Suprapubic skin (tissue), 4 donors: ENCODE measurements at regions not wholly inside any gene's neighbourhood (a gene's known extent, or its start where the extent isn't known, plus 50 kb on each side); places are given as distances from the start of the nearest gene placed in this dataset.

ENCODE experiments used
- DNase-seq, 2 donors: peaks; one replicate each; pipeline ENCODE4 v3.0.0-alpha.2; 2019; ENCODE audit warnings: low spot score in 2 of 2
- H3K27ac ChIP-seq: fragments of 200-600 bp; sonication (generic); one replicate; pipeline ENCODE4 v1.5.1; 2019
- H3K27me3 ChIP-seq: fragments of 200-600 bp; sonication (generic); one replicate; pipeline ENCODE4 v1.5.1; 2019
- H3K36me3 ChIP-seq: fragments of 200-600 bp; sonication (generic); one replicate; pipeline ENCODE4 v1.5.1; 2019
- H3K4me1 ChIP-seq: fragments of 200-600 bp; sonication (generic); one replicate; pipeline ENCODE4 v1.5.1; 2019
- H3K4me3 ChIP-seq: fragments of 200-600 bp; sonication (generic); one replicate; pipeline ENCODE4 v1.5.1; 2019; ENCODE audit warnings: mild to moderate bottlenecking
- H3K9me3 ChIP-seq: fragments of 200-600 bp; sonication (generic); one replicate; pipeline ENCODE4 v1.5.1; 2019
- EP300 ChIP-seq: sonication (generic); formaldehyde crosslinking; IDR thresholded peaks from one replicate; pipeline ENCODE4 v1.6.1; 2017; ENCODE audit warnings: antibody characterized with exemption
- POLR2A ChIP-seq, 2 donors: fragments of 450-650 bp; IDR thresholded peaks; one replicate each; pipeline ENCODE4 v1.6.1; 2017; ENCODE audit warnings: antibody characterized with exemption in 2 of 2, mild to moderate bottlenecking in 2 of 2, moderate library complexity in 2 of 2
- POLR2AphosphoS5 ChIP-seq, 3 donors: sonication (generic); formaldehyde crosslinking; IDR thresholded peaks; one replicate each; pipeline ENCODE4 v1.6.1; 2017; ENCODE audit warnings: antibody characterized with exemption in 3 of 3
- whole genome bisulfite sequencing: methylation state at CpG from one replicate; pipeline ENCODE4 v1.1.5; 2018; 5-methylcytosine and 5-hydroxymethylcytosine counted together
- TF ChIP-seq, protein P1 (sequence below), 2 donors: fragments of 200-600 bp in 1 of 2; fragments of 450-650 bp in 1 of 2; sonication (generic) in 1 of 2; IDR thresholded peaks; one replicate each; pipeline ENCODE4 v1.5.1; 2016 to 2019; ENCODE audit warnings: antibody characterized with exemption in 2 of 2, mild to moderate bottlenecking in 1 of 2, moderate library complexity in 1 of 2

DNA sequence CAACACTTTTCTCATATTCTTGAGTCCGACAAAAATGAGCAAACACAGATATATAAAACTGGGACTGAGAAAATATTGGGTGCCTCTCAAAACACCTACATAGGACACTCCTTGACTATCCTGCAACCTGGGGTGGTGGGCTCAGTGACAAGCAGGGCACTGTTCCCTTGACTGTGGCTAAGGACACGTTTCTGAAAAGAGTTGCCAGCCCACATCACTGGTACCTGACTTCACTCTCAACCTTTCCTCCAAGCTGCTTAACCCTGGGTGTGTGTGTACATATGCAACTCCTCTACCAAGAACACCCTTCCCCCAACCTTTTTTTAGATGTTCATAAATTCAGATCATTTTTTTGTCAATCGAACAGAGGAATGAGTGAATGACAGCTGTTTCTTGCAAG is 148.7 kb downstream of the ACTL7B start:
- no peak overlapping the region for H3K4me3 ChIP-seq
- peaks cover 36% of the 10 kb centered on the region for H3K4me1 ChIP-seq
- DNase-seq, result no peak
- WGBS, result 78% methylated on average over 3 of the region's 3 CpGs
- no peak overlapping the region for H3K27ac ChIP-seq
- no peaks in the 10 kb centered on the region for H3K27me3 ChIP-seq
- TF ChIP-seq, protein P1, sequence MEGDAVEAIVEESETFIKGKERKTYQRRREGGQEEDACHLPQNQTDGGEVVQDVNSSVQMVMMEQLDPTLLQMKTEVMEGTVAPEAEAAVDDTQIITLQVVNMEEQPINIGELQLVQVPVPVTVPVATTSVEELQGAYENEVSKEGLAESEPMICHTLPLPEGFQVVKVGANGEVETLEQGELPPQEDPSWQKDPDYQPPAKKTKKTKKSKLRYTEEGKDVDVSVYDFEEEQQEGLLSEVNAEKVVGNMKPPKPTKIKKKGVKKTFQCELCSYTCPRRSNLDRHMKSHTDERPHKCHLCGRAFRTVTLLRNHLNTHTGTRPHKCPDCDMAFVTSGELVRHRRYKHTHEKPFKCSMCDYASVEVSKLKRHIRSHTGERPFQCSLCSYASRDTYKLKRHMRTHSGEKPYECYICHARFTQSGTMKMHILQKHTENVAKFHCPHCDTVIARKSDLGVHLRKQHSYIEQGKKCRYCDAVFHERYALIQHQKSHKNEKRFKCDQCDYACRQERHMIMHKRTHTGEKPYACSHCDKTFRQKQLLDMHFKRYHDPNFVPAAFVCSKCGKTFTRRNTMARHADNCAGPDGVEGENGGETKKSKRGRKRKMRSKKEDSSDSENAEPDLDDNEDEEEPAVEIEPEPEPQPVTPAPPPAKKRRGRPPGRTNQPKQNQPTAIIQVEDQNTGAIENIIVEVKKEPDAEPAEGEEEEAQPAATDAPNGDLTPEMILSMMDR (IDR thresholded peaks at IDR 0.05), result no peak
- TF ChIP-seq POLR2AphosphoS5 (IDR thresholded peaks at IDR 0.05), result no peak
- TF ChIP-seq EP300, result no peak
- H3K36me3 ChIP-seq, result no peaks in the 10 kb centered on the region
- H3K9me3 ChIP-seq, result no peaks in the 10 kb centered on the region

DNA sequence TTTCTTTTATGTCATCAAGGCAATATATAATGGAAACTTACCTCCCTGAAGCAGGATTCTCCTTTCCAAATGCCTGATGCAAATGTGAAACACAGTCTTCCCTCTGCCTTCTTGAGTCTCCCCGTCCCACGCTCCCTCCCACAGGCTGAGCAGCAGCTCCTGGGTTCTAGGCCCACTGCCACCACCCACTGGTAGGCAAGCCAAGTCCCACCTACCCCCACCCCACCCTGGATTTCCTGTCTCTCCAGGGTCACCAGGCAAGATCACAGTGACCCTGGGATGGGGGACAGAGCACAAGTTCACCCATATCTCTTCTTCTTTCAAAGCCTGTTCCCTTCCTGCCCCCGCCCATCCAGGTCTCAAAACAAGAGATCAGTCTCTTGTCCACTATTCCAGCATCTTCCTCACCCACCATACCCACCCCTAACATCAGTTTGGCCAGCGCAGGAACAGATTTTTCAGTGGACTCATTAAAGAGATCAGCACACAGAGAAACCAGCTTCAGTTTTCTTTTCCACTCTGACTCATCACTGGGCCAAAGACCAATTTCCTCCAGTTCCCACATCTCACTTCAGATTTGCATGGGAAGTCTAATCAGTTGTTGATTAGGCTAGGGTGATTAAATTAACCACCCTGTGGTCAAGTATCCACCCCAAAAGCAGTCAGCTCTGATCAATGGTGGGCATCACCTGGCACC is 151.5 kb downstream of the ACTL7B start:
- Histone ChIP-seq H3K9me3 (no peaks in the 10 kb centered on the region), H3K36me3 (no peaks in the 10 kb centered on the region), H3K4me1 (peaks cover 20% of the 10 kb centered on the region), H3K4me3 (no peak overlapping the region), H3K27me3 (no peaks in the 10 kb centered on the region), H3K27ac (peak overlapping the region; percentile 21)
- DNase-seq, result no peak
- 58% methylated on average over 4 of the region's 4 CpGs for WGBS
- TF ChIP-seq, protein P1 (IDR thresholded peaks at IDR 0.05), result no peak
- TF ChIP-seq POLR2AphosphoS5 (IDR thresholded peaks at IDR 0.05) (no peak), EP300 (no peak), POLR2A (IDR thresholded peaks at IDR 0.05) (no peak)

DNA sequence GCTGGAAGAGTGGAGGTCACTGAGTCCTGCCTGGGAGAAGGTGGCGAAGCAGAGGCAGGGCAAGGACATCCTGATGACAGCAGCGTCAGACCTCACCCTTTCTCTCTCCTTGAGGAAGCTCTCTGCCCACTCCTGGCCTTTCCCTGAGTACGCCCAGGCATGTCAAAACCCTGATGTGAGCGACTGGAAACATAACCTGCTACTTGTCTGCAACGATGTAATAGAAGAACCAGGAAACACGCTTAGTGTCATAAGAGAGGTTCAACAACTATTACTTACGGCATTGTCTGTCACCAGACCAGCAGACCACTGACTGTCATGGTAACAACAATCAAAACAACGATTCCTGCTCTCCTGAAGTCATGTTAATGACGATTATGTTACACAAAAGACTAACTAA is 152.4 kb downstream of the ACTL7B start:
- TF ChIP-seq POLR2A (IDR thresholded peaks at IDR 0.05), result no peak
- TF ChIP-seq, protein P1 (IDR thresholded peaks at IDR 0.05), result no peak
- TF ChIP-seq EP300, result no peak
- Histone ChIP-seq H3K4me1 (peaks cover 16% of the 10 kb centered on the region), H3K9me3 (no peaks in the 10 kb centered on the region), H3K4me3 (no peak overlapping the region), H3K27ac (no peak overlapping the region), H3K27me3 (no peaks in the 10 kb centered on the region), H3K36me3 (no peaks in the 10 kb centered on the region)
- no peak for DNase-seq
- 65% methylated on average over 9 of the region's 9 CpGs for WGBS

DNA sequence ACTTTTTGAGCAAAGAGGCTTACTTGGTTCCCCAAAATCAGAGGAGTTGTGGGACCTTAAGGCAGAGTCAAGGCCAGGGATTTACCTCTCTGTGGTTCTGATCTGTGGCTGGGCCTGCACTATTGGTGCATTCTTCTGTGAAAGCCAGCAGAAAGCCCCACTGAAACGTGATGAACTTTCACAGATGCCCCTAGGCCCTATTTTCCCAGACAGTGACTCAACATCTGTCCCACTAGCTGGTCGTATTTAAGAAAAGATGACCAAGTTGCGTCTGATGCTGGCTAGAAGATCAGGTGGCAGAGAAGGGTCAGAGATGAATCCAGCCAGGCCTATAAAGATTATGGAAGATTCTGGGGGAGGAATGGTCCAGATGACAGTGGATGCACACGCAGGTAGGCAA is 153.1 kb downstream of the ACTL7B start:
- H3K27ac ChIP-seq, result no peak overlapping the region
- no peaks in the 10 kb centered on the region for H3K9me3 ChIP-seq
- no peaks in the 10 kb centered on the region for H3K27me3 ChIP-seq
- TF ChIP-seq POLR2A (IDR thresholded peaks at IDR 0.05) (no peak), POLR2AphosphoS5 (IDR thresholded peaks at IDR 0.05) (no peak)
- no peak overlapping the region for H3K4me3 ChIP-seq
- peaks cover 16% of the 10 kb centered on the region for H3K4me1 ChIP-seq
- DNase-seq, result no peak
- 71% methylated on average over 4 of the region's 4 CpGs for WGBS
- H3K36me3 ChIP-seq, result no peaks in the 10 kb centered on the region

DNA sequence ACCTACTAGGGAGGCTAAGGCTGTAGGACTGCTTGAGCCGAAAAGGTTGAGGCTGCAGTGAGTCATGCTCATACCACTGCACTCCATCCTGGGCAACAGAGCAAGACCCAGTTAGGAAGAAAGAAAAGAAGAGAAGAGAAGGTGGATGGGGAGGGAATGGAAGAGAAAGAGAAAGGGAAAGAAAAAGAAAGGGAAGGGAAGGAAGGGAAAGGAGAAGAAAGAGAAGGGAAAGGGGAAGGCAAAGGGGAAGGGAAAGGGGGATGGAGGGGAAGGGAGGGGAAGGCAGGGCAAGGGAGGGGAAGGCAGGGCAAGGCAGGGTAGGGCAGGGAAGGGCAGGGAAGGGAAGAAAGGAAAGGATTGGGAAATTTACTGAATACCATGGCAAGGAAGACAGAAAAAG is 157.0 kb downstream of the ACTL7B start:
- no peak overlapping the region for H3K4me3 ChIP-seq
- no peaks in the 10 kb centered on the region for H3K27me3 ChIP-seq
- no peak overlapping the region for H3K27ac ChIP-seq
- no peak for DNase-seq
- TF ChIP-seq POLR2AphosphoS5 (IDR thresholded peaks at IDR 0.05) (no peak), POLR2A (IDR thresholded peaks at IDR 0.05) (no peak)
- TF ChIP-seq, protein P1 (IDR thresholded peaks at IDR 0.05), result no peak
- H3K9me3 ChIP-seq, result no peaks in the 10 kb centered on the region
- H3K4me1 ChIP-seq, result peaks cover 3% of the 10 kb centered on the region
- no peaks in the 10 kb centered on the region for H3K36me3 ChIP-seq
- 0% methylated on average over 1 of the region's 1 CpG for WGBS

DNA sequence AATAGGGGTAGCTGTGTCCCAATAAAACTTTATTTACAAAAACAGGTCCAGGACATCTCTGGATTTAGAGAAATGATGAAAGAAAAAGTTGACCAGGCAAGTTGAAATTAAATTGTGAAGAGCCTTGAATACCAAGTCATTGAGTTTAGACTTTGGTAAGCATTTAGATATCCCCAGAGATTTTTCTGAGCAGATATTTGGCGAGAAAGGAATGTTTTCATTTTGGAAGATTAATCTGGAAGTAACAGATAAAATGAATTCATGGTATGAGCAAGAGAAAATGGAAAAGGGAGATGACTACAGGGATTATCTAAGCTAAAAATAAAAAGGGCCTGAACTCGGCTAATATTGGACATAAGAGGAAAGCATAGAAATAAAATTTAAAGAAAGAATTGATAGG is 157.6 kb downstream of the ACTL7B start:
- no peaks in the 10 kb centered on the region for H3K36me3 ChIP-seq
- no peaks in the 10 kb centered on the region for H3K27me3 ChIP-seq
- 77% methylated on average over 2 of the region's 2 CpGs for WGBS
- no peak overlapping the region for H3K4me3 ChIP-seq
- H3K4me1 ChIP-seq, result peaks cover 2% of the 10 kb centered on the region
- no peak overlapping the region for H3K27ac ChIP-seq
- TF ChIP-seq EP300 (no peak), POLR2AphosphoS5 (IDR thresholded peaks at IDR 0.05) (no peak), POLR2A (IDR thresholded peaks at IDR 0.05) (no peak)
- TF ChIP-seq, protein P1 (IDR thresholded peaks at IDR 0.05), result no peak
- no peak for DNase-seq
- no peaks in the 10 kb centered on the region for H3K9me3 ChIP-seq
